K562 (cell line): ENCODE measurements at regions not wholly inside any gene's neighbourhood (a gene's known extent, or its start where the extent isn't known, plus 50 kb on each side); places are given as distances from the start of the nearest gene placed in this dataset.

Experiments used
- ATAC-seq: fragments of 200-7000 bp; cut with Tn5 transposase; 3 replicates; pipeline ENCODE4 v1.9.1; 2020; ENCODE audit warnings: moderate library complexity
- BruUV-seq: library from RNA; stranded (reverse); fragments of 400-500 nt; replicated peaks from 2 replicates; lab custom pipeline; 2021; lab: Mats Ljungman, UMichigan
- CTCF ChIA-PET: fragments of 300-600 bp; formaldehyde crosslinking; extraction: SDS; loops from one replicate; lab custom pipeline; 2021; ENCODE audit warnings: low intra/inter-chr PET ratio; lab: Yijun Ruan, JAX
- POLR2A ChIA-PET: fragments of 300-600, 350-650 bp; sonication (Branson Sonifier 250); formaldehyde crosslinking; extraction: SDS; loops from one replicate; lab custom pipeline; 2021; ENCODE audit warnings: antibody characterized with exemption, inconsistent platforms; lab: Yijun Ruan, JAX
- DNase-seq, 4 experiments: peaks; one replicate each; pipeline versions ENCODE4 v3.0.0 to v3.0.0-alpha.2; 2011 to 2018; ENCODE audit warnings: low spot score in 3 of 4, mixed read lengths in 3 of 4; ENCODE audit errors: extremely low read depth in 1 of 4
- FAIRE-seq: peaks from 2 replicates; lab custom pipeline; 2011; peaks lifted over from hg19 to GRCh38; lab: Jason Lieb, UNC
- H2AFZ ChIP-seq: 2 replicates; pipeline ENCODE4 v1.6.0; 2011; ENCODE audit warnings: low read depth, low read length, control low read depth, inconsistent platforms
- H3K27ac ChIP-seq: fragments of 200-600 bp; 3 replicates; pipeline ENCODE4 v1.8.0; 2011; ENCODE audit warnings: low read depth, mild to moderate bottlenecking, control low read depth, inconsistent platforms, low read length, moderate library complexity, mixed read lengths; ENCODE audit errors: extremely low read depth
- H3K27me3 ChIP-seq, 2 experiments: fragments of 300-600 bp in 1 of 2; 2 replicates in 1 of 2; 3 replicates in 1 of 2; pipeline versions ENCODE4 v1.6.0 to v1.8.0; 2011; ENCODE audit warnings: inconsistent platforms in 2 of 2, low read length in 2 of 2, mild to moderate bottlenecking in 1 of 2, mixed read lengths in 1 of 2, moderate library complexity in 1 of 2; ENCODE audit not compliant: control insufficient read depth in 2 of 2, insufficient read depth in 2 of 2
- H3K36me3 ChIP-seq: fragments of 300-600 bp; 3 replicates; pipeline ENCODE4 v1.8.0; 2011; ENCODE audit warnings: mild to moderate bottlenecking, low read length, inconsistent platforms; ENCODE audit not compliant: control insufficient read depth, insufficient read depth
- H3K4me1 ChIP-seq, 2 experiments: fragments of 200-600 bp in 1 of 2; replicated peaks in 1 of 2; 2 replicates in 1 of 2; 3 replicates in 1 of 2; pipeline versions ENCODE4 v1.5.1 to v1.8.0; 2011; ENCODE audit warnings: inconsistent platforms in 2 of 2, low read length in 2 of 2, mild to moderate bottlenecking in 1 of 2, mixed read lengths in 1 of 2, moderate library complexity in 1 of 2; ENCODE audit not compliant: control insufficient read depth in 2 of 2, insufficient read depth in 2 of 2
- H3K4me2 ChIP-seq: 2 replicates; pipeline ENCODE4 v1.6.1; 2011; ENCODE audit warnings: low read length, control low read depth, inconsistent platforms, mixed read lengths; ENCODE audit not compliant: insufficient read depth
- H3K4me3 ChIP-seq: fragments of 200-600 bp; sonication (generic), shearing (Covaris generic); 2 replicates; pipeline ENCODE4 v1.5.1; 2016; ENCODE audit warnings: control low read depth, inconsistent platforms
- H3K79me2 ChIP-seq: fragments of 200-600 bp; 3 replicates; pipeline ENCODE4 v1.8.0; 2011; ENCODE audit warnings: low read length, inconsistent platforms; ENCODE audit not compliant: control insufficient read depth, insufficient read depth
- H3K9ac ChIP-seq, 2 experiments: 2 replicates each; pipeline versions ENCODE4 v1.6.0 to v1.6.1; 2011; ENCODE audit warnings: low read depth in 2 of 2, low read length in 2 of 2, control low read depth in 1 of 2, inconsistent platforms in 1 of 2, mild to moderate bottlenecking in 1 of 2, mixed read lengths in 1 of 2; ENCODE audit not compliant: insufficient read depth in 1 of 2
- H3K9me1 ChIP-seq: one replicate; pipeline ENCODE4 v1.6.0; 2011; ENCODE audit warnings: inconsistent platforms, mild to moderate bottlenecking, low read length, moderate library complexity; ENCODE audit not compliant: control insufficient read depth, insufficient read depth
- H3K9me3 ChIP-seq: replicated peaks from 2 replicates; pipeline ENCODE4 v1.5.1; 2011; ENCODE audit warnings: low read depth, low read length, inconsistent platforms; ENCODE audit not compliant: control insufficient read depth, insufficient read depth
- H4K20me1 ChIP-seq: replicated peaks from 2 replicates; pipeline ENCODE4 v1.6.1; 2011; ENCODE audit warnings: low read length, inconsistent platforms, mixed read lengths; ENCODE audit not compliant: control insufficient read depth, insufficient read depth
- BCOR ChIP-seq: fragments of 450-650 bp; IDR thresholded peaks from 2 replicates; pipeline ENCODE4 v1.6.1; 2016
- E2F3 ChIP-seq: fragments of 250-450 bp; sonication (Bioruptor Pico); IDR thresholded peaks from 2 replicates; pipeline ENCODE4 v1.4.0; 2020; ENCODE audit warnings: mild to moderate bottlenecking
- LCOR ChIP-seq: sonication (generic); formaldehyde crosslinking; IDR thresholded peaks from 2 replicates; pipeline ENCODE4 v1.8.0; 2022; ENCODE audit warnings: mild to moderate bottlenecking, missing genetic modification reagents
- RFX7 ChIP-seq: fragments of 250-450 bp; sonication (Bioruptor Pico); IDR thresholded peaks from 2 replicates; pipeline ENCODE4 v1.5.1; 2021; ENCODE audit warnings: mild to moderate bottlenecking
- TRIM24 ChIP-seq, 2 experiments: fragments of 450-650 bp; IDR thresholded peaks; 2 replicates each; pipeline ENCODE4 v1.6.1; 2016
- XRCC5 ChIP-seq: fragments of 200-400 bp; formaldehyde crosslinking; IDR thresholded peaks from 2 replicates; pipeline ENCODE4 v1.6.1; 2017; ENCODE audit warnings: low read depth, mild to moderate bottlenecking, low read length
- ZNF12 ChIP-seq: sonication (generic); formaldehyde crosslinking; IDR thresholded peaks from 2 replicates; pipeline ENCODE4 v1.4.0; 2020; ENCODE audit warnings: mild to moderate bottlenecking, missing genetic modification reagents
- WGBS: fragments of 100-300 bp; shearing (Covaris generic); methylation state at CpG from one replicate; pipeline ENCODE4 v1.1.6; 2016; ENCODE audit warnings: low coverage, mixed read lengths; ENCODE audit not compliant: insufficient coverage; ENCODE audit errors: missing lambda C conversion rate; 5-methylcytosine and 5-hydroxymethylcytosine counted together
- in situ Hi-C: fragments of 300-500 bp; cut with MboI; formaldehyde crosslinking; loops from 4 replicates; pipeline ENCODE4 v1.15.0; 2018; ENCODE audit warnings: inconsistent platforms, mixed read lengths
- intact Hi-C: fragments of 100-400 bp; cut with micrococcal nuclease; formaldehyde crosslinking; loops from 2 replicates; pipeline ENCODE4 v1.14.2; 2022
- TF ChIP-seq, protein P1 (sequence below), 2 experiments: fragments of 450-650 bp in 1 of 2; sonication (generic) in 1 of 2; formaldehyde crosslinking; conservative IDR thresholded peaks; 2 replicates each; pipeline versions ENCODE4 v1.4.0 to v1.8.1; 2020 to 2022; ENCODE audit warnings: mild to moderate bottlenecking in 1 of 2, missing genetic modification reagents in 1 of 2
- TF ChIP-seq, protein P2 (sequence below): sonication (generic); formaldehyde crosslinking; IDR thresholded peaks from 2 replicates; pipeline ENCODE4 v1.8.1; 2023; ENCODE audit warnings: missing genetic modification reagents, mild to moderate bottlenecking, borderline replicate concordance

DNA sequence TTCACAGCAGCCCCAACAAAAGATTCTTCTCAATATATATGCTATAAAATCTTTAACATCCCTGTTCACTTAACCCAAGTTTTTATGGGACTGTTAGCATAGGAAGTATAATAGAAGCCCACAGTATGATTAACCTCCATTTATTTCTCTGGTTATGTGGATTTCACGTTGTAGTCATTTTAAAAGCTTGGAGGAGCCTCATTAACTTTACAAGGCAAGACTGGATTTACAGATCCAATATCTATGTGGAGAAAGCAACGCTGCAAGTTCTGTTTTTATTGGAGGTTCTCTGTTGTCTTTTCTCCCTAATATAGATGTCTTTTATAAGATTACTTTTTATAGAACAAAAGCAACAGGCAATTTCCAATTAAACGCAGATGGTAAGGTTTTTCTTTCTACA, 114.9 kb upstream of the SYT4 start:
- Histone ChIP-seq H3K79me2 (no peaks in the 10 kb centered on the region), H3K27me3 (no peaks in the 10 kb centered on the region), H3K4me2 (no peak overlapping the region), H3K4me3 (no peak overlapping the region), H3K36me3 (no peaks in the 10 kb centered on the region), H4K20me1 (no peaks in the 10 kb centered on the region), H2AFZ (no peak overlapping the region), H3K9ac (no peak overlapping the region), H3K9me3 (no peaks in the 10 kb centered on the region), H3K27ac (no peak overlapping the region), H3K9me1 (no peaks in the 10 kb centered on the region), H3K4me1 (no peaks in the 10 kb centered on the region)
- TF ChIP-seq, protein P1, sequence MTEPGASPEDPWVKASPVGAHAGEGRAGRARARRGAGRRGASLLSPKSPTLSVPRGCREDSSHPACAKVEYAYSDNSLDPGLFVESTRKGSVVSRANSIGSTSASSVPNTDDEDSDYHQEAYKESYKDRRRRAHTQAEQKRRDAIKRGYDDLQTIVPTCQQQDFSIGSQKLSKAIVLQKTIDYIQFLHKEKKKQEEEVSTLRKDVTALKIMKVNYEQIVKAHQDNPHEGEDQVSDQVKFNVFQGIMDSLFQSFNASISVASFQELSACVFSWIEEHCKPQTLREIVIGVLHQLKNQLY (CRISPR knock-in tag; conservative IDR thresholded peaks at IDR 0.05) = no peak
- TF ChIP-seq E2F3 = no peak
- no peak for TF ChIP-seq TRIM24 (IDR thresholded peaks at IDR 0.05)
- no peak for TF ChIP-seq BCOR
- no peak for TF ChIP-seq LCOR (CRISPR knock-in tag)
- TF ChIP-seq RFX7 (CRISPR knock-in tag) = no peak
- no peak for TF ChIP-seq XRCC5
- TF ChIP-seq ZNF12 = no peak
- no TSS peak for BruUV-seq
- no peak for DNase-seq
- ChIA-PET POLR2A (no interaction called here), CTCF (no interaction called here)
- intact Hi-C loops = no loop called here
- 0% methylated on average over 3 of the region's 3 CpGs for WGBS
- in situ Hi-C loops = no loop called here
- ATAC-seq = no peak
- no peak for FAIRE-seq

DNA sequence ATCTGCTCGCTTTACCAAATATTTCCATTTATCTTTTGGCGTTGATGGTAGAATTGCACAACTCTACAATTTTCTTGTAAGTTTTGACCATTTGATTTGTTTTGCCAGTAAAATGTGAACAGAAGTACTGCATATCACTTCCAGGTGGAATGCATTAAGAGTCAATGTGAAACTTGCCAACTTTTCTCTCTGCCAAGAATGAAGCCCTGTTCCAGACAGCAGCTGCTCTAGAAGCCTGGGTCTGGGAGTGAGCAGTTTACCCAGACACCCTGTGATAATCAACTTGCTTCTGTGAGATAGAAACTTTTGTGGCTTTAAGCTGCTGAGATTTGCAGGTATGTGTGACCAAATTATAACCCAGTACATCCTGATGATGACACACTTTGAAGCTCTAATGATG, 115.9 kb upstream of the SYT4 start:
- Histone ChIP-seq H2AFZ (no peak overlapping the region), H4K20me1 (no peaks in the 10 kb centered on the region), H3K9ac (no peak overlapping the region), H3K27ac (no peak overlapping the region), H3K4me1 (no peaks in the 10 kb centered on the region), H3K79me2 (no peaks in the 10 kb centered on the region), H3K9me1 (no peaks in the 10 kb centered on the region), H3K9me3 (no peaks in the 10 kb centered on the region), H3K4me3 (no peak overlapping the region), H3K36me3 (no peaks in the 10 kb centered on the region), H3K4me2 (no peak overlapping the region), H3K27me3 (no peaks in the 10 kb centered on the region)
- BruUV-seq = no TSS peak
- ChIA-PET POLR2A (no interaction called here), CTCF (no interaction called here)
- DNase-seq = no peak
- no peak for FAIRE-seq
- 0% methylated on average over 2 of the region's 2 CpGs for WGBS
- intact Hi-C loops = no loop called here
- in situ Hi-C loops = no loop called here
- no peak for ATAC-seq
- TF ChIP-seq, protein P2, sequence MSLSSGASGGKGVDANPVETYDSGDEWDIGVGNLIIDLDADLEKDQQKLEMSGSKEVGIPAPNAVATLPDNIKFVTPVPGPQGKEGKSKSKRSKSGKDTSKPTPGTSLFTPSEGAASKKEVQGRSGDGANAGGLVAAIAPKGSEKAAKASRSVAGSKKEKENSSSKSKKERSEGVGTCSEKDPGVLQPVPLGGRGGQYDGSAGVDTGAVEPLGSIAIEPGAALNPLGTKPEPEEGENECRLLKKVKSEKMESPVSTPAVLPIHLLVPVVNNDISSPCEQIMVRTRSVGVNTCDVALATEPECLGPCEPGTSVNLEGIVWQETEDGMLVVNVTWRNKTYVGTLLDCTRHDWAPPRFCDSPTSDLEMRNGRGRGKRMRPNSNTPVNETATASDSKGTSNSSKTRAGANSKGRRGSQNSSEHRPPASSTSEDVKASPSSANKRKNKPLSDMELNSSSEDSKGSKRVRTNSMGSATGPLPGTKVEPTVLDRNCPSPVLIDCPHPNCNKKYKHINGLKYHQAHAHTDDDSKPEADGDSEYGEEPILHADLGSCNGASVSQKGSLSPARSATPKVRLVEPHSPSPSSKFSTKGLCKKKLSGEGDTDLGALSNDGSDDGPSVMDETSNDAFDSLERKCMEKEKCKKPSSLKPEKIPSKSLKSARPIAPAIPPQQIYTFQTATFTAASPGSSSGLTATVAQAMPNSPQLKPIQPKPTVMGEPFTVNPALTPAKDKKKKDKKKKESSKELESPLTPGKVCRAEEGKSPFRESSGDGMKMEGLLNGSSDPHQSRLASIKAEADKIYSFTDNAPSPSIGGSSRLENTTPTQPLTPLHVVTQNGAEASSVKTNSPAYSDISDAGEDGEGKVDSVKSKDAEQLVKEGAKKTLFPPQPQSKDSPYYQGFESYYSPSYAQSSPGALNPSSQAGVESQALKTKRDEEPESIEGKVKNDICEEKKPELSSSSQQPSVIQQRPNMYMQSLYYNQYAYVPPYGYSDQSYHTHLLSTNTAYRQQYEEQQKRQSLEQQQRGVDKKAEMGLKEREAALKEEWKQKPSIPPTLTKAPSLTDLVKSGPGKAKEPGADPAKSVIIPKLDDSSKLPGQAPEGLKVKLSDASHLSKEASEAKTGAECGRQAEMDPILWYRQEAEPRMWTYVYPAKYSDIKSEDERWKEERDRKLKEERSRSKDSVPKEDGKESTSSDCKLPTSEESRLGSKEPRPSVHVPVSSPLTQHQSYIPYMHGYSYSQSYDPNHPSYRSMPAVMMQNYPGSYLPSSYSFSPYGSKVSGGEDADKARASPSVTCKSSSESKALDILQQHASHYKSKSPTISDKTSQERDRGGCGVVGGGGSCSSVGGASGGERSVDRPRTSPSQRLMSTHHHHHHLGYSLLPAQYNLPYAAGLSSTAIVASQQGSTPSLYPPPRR (CRISPR knock-in tag) = no peak
